SK-N-SH (cell line): ENCODE measurements at regions not wholly inside any gene's neighbourhood (a gene's known extent, or its start where the extent isn't known, plus 50 kb on each side); places are given as distances from the start of the nearest gene placed in this dataset.

ENCODE experiments used
- CTCF ChIA-PET: fragments of 300-600, 350-600 bp; formaldehyde crosslinking; extraction: SDS; loops from one replicate; lab custom pipeline; 2021; lab: Yijun Ruan, JAX
- POLR2A ChIA-PET: fragments of 350-600 bp; sonication (Branson Sonifier 250); formaldehyde crosslinking; extraction: SDS; loops from one replicate; lab custom pipeline; 2020; ENCODE audit warnings: antibody characterized with exemption, inconsistent platforms; lab: Yijun Ruan, JAX
- DNase-seq: peaks from one replicate; pipeline ENCODE4 v3.0.0; 2012
- H2AFZ ChIP-seq: fragments of 200-600 bp; sonication (generic); 2 replicates; pipeline ENCODE4 v1.8.1; 2016; ENCODE audit warnings: antibody characterized with exemption, mild to moderate bottlenecking, low read depth
- H3F3A ChIP-seq: fragments of 200-600 bp; sonication (generic); replicated peaks from 2 replicates; pipeline ENCODE3; 2016; ENCODE audit warnings: antibody characterized with exemption, mild to moderate bottlenecking; ENCODE audit not compliant: insufficient read depth
- H3K27ac ChIP-seq, 2 experiments: fragments of 200-500 bp in 1 of 2; fragments of 200-600 bp in 1 of 2; sonication (Bioruptor generic) in 1 of 2; sonication (generic), shearing (Covaris generic) in 1 of 2; 2 replicates each; pipeline versions ENCODE4 v1.5.1 to v1.6.1; 2014 to 2016; ENCODE audit warnings: low read depth in 2 of 2, inconsistent platforms in 1 of 2, low read length in 1 of 2, mild to moderate bottlenecking in 1 of 2, mixed read lengths in 1 of 2
- H3K27me3 ChIP-seq: fragments of 200-600 bp; sonication (generic), shearing (Covaris generic); 2 replicates; pipeline ENCODE4 v1.6.1; 2016; ENCODE audit warnings: mixed run types; ENCODE audit not compliant: insufficient read depth
- H3K36me3 ChIP-seq, 2 experiments: fragments of 200-500 bp in 1 of 2; fragments of 200-600 bp in 1 of 2; sonication (Bioruptor generic) in 1 of 2; sonication (generic) in 1 of 2; replicated peaks in 1 of 2; 2 replicates each; pipeline versions ENCODE3 to v1.5.1; 2014 to 2016; ENCODE audit warnings: low read length in 1 of 2, mild to moderate bottlenecking in 1 of 2; ENCODE audit not compliant: insufficient read depth in 2 of 2, control insufficient read depth in 1 of 2
- H3K4me1 ChIP-seq, 2 experiments: fragments of 200-500 bp in 1 of 2; fragments of 200-600 bp in 1 of 2; sonication (Bioruptor generic) in 1 of 2; sonication (generic), shearing (Covaris generic) in 1 of 2; 2 replicates each; pipeline versions ENCODE4 v1.5.1 to v1.6.1; 2014 to 2016; ENCODE audit warnings: low read depth in 1 of 2, low read length in 1 of 2, mixed run types in 1 of 2; ENCODE audit not compliant: insufficient read depth in 2 of 2, control insufficient read depth in 1 of 2
- H3K4me2 ChIP-seq: fragments of 200-600 bp; sonication (generic), shearing (Covaris generic); 2 replicates; pipeline ENCODE4 v1.6.1; 2017; ENCODE audit warnings: mixed run types
- H3K4me3 ChIP-seq, 2 experiments: fragments of 200-500 bp in 1 of 2; fragments of 200-600 bp in 1 of 2; sonication (Bioruptor generic) in 1 of 2; sonication (generic), shearing (Covaris generic) in 1 of 2; 2 replicates each; pipeline versions ENCODE4 v1.5.1 to v1.8.1; 2014 to 2016; ENCODE audit warnings: low read depth in 2 of 2, inconsistent platforms in 1 of 2, low read length in 1 of 2, mild to moderate bottlenecking in 1 of 2, mixed read lengths in 1 of 2, moderate library complexity in 1 of 2
- H3K79me2 ChIP-seq: fragments of 200-600 bp; sonication (generic); 2 replicates; pipeline ENCODE4 v1.8.1; 2017; ENCODE audit warnings: mild to moderate bottlenecking; ENCODE audit not compliant: insufficient read depth
- H3K9ac ChIP-seq: fragments of 200-600 bp; sonication (generic); 2 replicates; pipeline ENCODE4 v1.6.1; 2017; ENCODE audit warnings: mixed run types
- H3K9me2 ChIP-seq: fragments of 200-600 bp; sonication (generic); 2 replicates; pipeline ENCODE4 v1.6.1; 2017; ENCODE audit warnings: mixed run types
- H3K9me3 ChIP-seq: fragments of 200-600 bp; sonication (generic); 2 replicates; pipeline ENCODE4 v1.6.1; 2017; ENCODE audit warnings: mixed run types, mild to moderate bottlenecking, moderate library complexity
- H4K20me1 ChIP-seq: fragments of 200-600 bp; sonication (generic); 2 replicates; pipeline ENCODE4 v1.6.1; 2017; ENCODE audit warnings: mild to moderate bottlenecking, mixed run types; ENCODE audit not compliant: insufficient read depth
- ELF1 ChIP-seq: IDR thresholded peaks from 2 replicates; pipeline ENCODE4 v1.4.0; 2012
- EP300 ChIP-seq, 2 experiments: IDR thresholded peaks; 2 replicates each; pipeline versions ENCODE4 v1.4.0 to v1.6.1; 2012; ENCODE audit warnings: borderline replicate concordance in 1 of 2, low read depth in 1 of 2, low read length in 1 of 2
- FOXJ3 ChIP-seq: sonication (generic); formaldehyde crosslinking; IDR thresholded peaks from 2 replicates; pipeline ENCODE4 v1.5.1; 2020; ENCODE audit warnings: mild to moderate bottlenecking, missing genetic modification reagents
- FOXM1 ChIP-seq: IDR thresholded peaks from 2 replicates; pipeline ENCODE4 v1.4.0; 2012; ENCODE audit warnings: low read depth, mild to moderate bottlenecking
- JUND ChIP-seq: IDR thresholded peaks from 2 replicates; pipeline ENCODE4 v1.4.0; 2012
- MAX ChIP-seq: IDR thresholded peaks from 2 replicates; pipeline ENCODE4 v1.4.0; 2012; ENCODE audit warnings: low read depth
- MEF2A ChIP-seq: IDR thresholded peaks from 2 replicates; pipeline ENCODE4 v1.4.0; 2012; ENCODE audit warnings: low read depth, borderline replicate concordance
- NFIC ChIP-seq: IDR thresholded peaks from 2 replicates; pipeline ENCODE4 v1.4.0; 2012; ENCODE audit warnings: borderline replicate concordance
- NRF1 ChIP-seq: IDR thresholded peaks from 2 replicates; pipeline ENCODE4 v1.6.1; 2012; ENCODE audit warnings: low read depth, mild to moderate bottlenecking, low read length
- PBX3 ChIP-seq: IDR thresholded peaks from 2 replicates; pipeline ENCODE4; 2012
- POLR2AphosphoS5 ChIP-seq: IDR thresholded peaks from 2 replicates; pipeline ENCODE4 v1.6.1; 2012; ENCODE audit warnings: low read depth, low read length
- RAD21 ChIP-seq: IDR thresholded peaks from 2 replicates; pipeline ENCODE4 v1.6.1; 2012; ENCODE audit warnings: mild to moderate bottlenecking, low read length
- RCOR1 ChIP-seq: fragments of 150-350 bp; IDR thresholded peaks from 2 replicates; pipeline ENCODE4 v1.6.1; 2017; ENCODE audit warnings: antibody characterized with exemption, low read length
- RXRA ChIP-seq: IDR thresholded peaks from 2 replicates; pipeline ENCODE4 v1.4.0; 2012; ENCODE audit warnings: low read depth, mild to moderate bottlenecking, borderline replicate concordance
- TCF12 ChIP-seq: IDR thresholded peaks from 2 replicates; pipeline ENCODE4 v1.4.0; 2012
- TEAD4 ChIP-seq: IDR thresholded peaks from 2 replicates; pipeline ENCODE4 v1.4.0; 2012; ENCODE audit warnings: mild to moderate bottlenecking, borderline replicate concordance; ENCODE audit not compliant: insufficient read depth
- USF1 ChIP-seq: IDR thresholded peaks from 2 replicates; pipeline ENCODE4 v1.4.0; 2012; ENCODE audit warnings: low read depth, borderline replicate concordance
- ZBTB33 ChIP-seq: IDR thresholded peaks from 2 replicates; pipeline ENCODE4 v1.4.0; 2012; ENCODE audit warnings: low read depth, borderline replicate concordance
- WGBS: methylation state at CpG from one replicate; pipeline ENCODE4 v1.1.6; 2017; ENCODE audit warnings: low lambda C conversion rate; 5-methylcytosine and 5-hydroxymethylcytosine counted together

- Histone ChIP-seq H3K79me2 (no peaks in the 10 kb centered on the region), H3K4me3 (no peak overlapping the region), H3K9me3 (no peaks in the 10 kb centered on the region), H4K20me1 (no peaks in the 10 kb centered on the region), H3F3A (peaks cover 4% of the 10 kb centered on the region), H3K27me3 (no peaks in the 10 kb centered on the region), H3K4me2 (no peak overlapping the region; the same call in 1 of the 2 replicates), H3K27ac (peak overlapping the region; percentile 30 to 53; a peak in 2 of 4 replicates), H3K9ac (no peak overlapping the region), H3K9me2 (no peaks in the 10 kb centered on the region), H3K4me1 (peaks cover 0 to 15% of the 10 kb centered on the region in 2 experiments; a peak in 2 of 4 replicates), H2AFZ (no peak overlapping the region), H3K36me3 (no peaks in the 10 kb centered on the region)
- POLR2A ChIA-PET = no interaction called here
- 50% methylated on average over 4 of the region's 4 CpGs for WGBS
- CTCF ChIA-PET = interaction anchor here (0.8 kb wide), 1 partner anchor 49 kb away, joined by 3 read pairs; no protein-coding TSS in a partner anchor
- DNase-seq = no peak
- TF ChIP-seq RXRA (no peak), TCF12 (no peak), NRF1 (no peak), TEAD4 (no peak), ZBTB33 (no peak), MAX (no peak), RCOR1 (no peak), MEF2A (no peak), RAD21 (no peak), ELF1 (no peak)
Measured at GRCh38 chr22:27212102-27212501, 554.7 kb downstream of the MIAT start.

DNA sequence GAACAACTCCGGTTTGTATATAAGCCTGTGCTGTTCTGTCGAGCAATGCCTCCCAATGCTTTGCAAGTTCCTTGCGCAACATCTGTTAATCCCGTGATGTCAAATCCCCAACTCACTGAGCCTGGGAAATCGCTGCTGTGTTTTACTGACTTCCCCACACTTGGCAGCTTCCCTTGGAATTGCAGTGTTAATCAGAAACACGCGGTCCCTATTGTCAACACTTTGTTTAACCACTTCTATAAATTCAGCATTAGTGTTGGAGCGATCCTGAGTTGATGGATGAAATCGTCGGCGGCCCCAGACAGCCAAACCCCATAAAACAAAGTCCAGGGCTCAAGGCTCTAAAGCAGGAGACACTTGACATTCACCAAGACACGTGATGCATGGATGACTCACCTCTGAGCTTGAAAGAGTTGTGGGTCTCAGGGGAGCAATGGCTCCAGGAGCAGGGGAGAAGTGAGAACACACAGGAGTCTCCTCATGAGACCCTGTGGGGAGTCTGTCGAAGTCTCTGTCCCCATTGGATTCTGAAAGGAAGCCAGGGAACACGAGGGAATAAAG, 555.3 kb downstream of the MIAT start:
- POLR2A ChIA-PET = no interaction called here
- Histone ChIP-seq H3F3A (peaks cover 4% of the 10 kb centered on the region), H3K79me2 (no peaks in the 10 kb centered on the region), H2AFZ (no peak overlapping the region), H3K27ac (peak overlapping the region; percentile 30 to 53; a peak in 2 of 4 replicates), H3K27me3 (no peaks in the 10 kb centered on the region)
- no peak for DNase-seq
- CTCF ChIA-PET = interaction anchor here (0.8 kb wide), 1 partner anchor 50 kb away, joined by 3 read pairs; no protein-coding TSS in a partner anchor
- TF ChIP-seq RAD21 (no peak), NFIC (peak; percentile 32; the same call in 1 of the 2 replicates), FOXJ3 (CRISPR knock-in tag) (no peak), JUND (peak; percentile 37; the same call in 1 of the 2 replicates), TEAD4 (0 out of 2 replicates have a peak, but pooled peaks have one; percentile 16), PBX3 (peak; percentile 70), FOXM1 (no peak), USF1 (peak; percentile 80), TCF12 (peak; percentile 77), EP300 (IDR thresholded peaks at IDR 0.05; ENCODE audit: borderline replicate concordance in 1 of 2, low read depth in 1 of 2, low read length in 1 of 2) (peak; percentile 29 to 60; a peak in 3 of 4 replicates), POLR2AphosphoS5 (0 out of 2 replicates have a peak, but pooled peaks have one; percentile 43)
- TF ChIP-seq, all 33 proteins: peak for 8
- H3K9ac ChIP-seq = no peak overlapping the region
- 18% methylated on average over 14 of the region's 14 CpGs for WGBS
- H3K4me2 ChIP-seq = no peak overlapping the region; the same call in 1 of the 2 replicates
- H3K9me2 ChIP-seq = no peaks in the 10 kb centered on the region
- peak overlapping the region in 1 of 2 experiments; percentile 4; a peak in 1 of 4 replicates for H3K4me3 ChIP-seq
- no peaks in the 10 kb centered on the region for H4K20me1 ChIP-seq
- peaks cover 0 to 21% of the 10 kb centered on the region in 2 experiments; a peak in 2 of 4 replicates for H3K4me1 ChIP-seq
- no peaks in the 10 kb centered on the region for H3K36me3 ChIP-seq
- no peaks in the 10 kb centered on the region for H3K9me3 ChIP-seq
